ENCODE measurements at regions not wholly inside any gene's neighbourhood (a gene's known extent, or its start where the extent isn't known, plus 50 kb on each side); places are given as distances from the start of the nearest gene placed in this dataset.

- TF ChIP-seq, protein P1, sequence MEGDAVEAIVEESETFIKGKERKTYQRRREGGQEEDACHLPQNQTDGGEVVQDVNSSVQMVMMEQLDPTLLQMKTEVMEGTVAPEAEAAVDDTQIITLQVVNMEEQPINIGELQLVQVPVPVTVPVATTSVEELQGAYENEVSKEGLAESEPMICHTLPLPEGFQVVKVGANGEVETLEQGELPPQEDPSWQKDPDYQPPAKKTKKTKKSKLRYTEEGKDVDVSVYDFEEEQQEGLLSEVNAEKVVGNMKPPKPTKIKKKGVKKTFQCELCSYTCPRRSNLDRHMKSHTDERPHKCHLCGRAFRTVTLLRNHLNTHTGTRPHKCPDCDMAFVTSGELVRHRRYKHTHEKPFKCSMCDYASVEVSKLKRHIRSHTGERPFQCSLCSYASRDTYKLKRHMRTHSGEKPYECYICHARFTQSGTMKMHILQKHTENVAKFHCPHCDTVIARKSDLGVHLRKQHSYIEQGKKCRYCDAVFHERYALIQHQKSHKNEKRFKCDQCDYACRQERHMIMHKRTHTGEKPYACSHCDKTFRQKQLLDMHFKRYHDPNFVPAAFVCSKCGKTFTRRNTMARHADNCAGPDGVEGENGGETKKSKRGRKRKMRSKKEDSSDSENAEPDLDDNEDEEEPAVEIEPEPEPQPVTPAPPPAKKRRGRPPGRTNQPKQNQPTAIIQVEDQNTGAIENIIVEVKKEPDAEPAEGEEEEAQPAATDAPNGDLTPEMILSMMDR (IDR thresholded peaks at IDR 0.05; ENCODE audit: low read length), result no peak
- no peak for TF ChIP-seq EZH2 (IDR thresholded peaks at IDR 0.05; ENCODE audit: borderline replicate concordance, low read length)
Measured at GRCh38 chr16:79320956-79321355, 279.6 kb downstream of the MAF start.
